ENCODE measurements at regions not wholly inside any gene's neighbourhood (a gene's known extent, or its start where the extent isn't known, plus 50 kb on each side); places are given as distances from the start of the nearest gene placed in this dataset.

DNA sequence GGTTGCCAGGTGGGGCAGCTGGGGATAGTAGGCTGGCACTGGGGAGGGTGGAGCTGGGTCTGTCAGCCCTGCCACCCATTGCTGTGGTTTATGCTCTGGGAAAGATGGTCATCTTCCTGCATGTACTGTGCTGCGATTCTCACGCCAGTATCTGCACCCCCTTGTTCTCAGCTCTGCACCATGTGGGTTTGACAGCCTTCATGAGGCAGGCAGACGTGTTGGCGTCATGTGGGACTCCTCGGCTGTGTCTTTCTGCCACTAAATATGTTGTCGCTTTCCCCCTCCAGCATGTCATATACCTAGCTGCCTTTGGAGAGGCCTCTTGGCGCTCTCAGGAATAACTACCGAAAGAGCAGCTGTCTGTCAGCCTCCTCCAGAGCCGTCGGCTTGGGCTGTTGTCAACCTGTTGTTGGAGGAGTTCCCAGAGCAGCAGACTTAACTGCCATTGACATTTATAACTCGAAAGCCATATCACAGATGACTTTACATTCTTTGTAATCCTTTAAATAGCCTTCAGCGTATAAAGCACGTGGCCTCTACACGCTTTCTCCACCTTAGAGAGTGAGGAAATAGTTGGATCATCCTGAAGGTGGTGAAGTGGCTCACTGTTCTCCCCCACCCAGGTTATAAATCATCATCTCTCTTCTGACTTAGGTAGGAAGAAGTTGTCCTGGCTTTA, 80.4 kb upstream of the MGAT5 start (continued):
- no peak for TF ChIP-seq RNF2 (IDR thresholded peaks at IDR 0.05; ENCODE audit: borderline replicate concordance, low read depth, low read length, missing control alignments, poor library complexity, severe bottlenecking)
- TF ChIP-seq POLR2AphosphoS5 (IDR thresholded peaks at IDR 0.05; ENCODE audit: low read depth, low read length) = no peak
- TF ChIP-seq ASH2L (IDR thresholded peaks at IDR 0.05; ENCODE audit: low read length) = no peak
- no peak for TF ChIP-seq SAP30 (IDR thresholded peaks at IDR 0.05; ENCODE audit: insufficient read depth, insufficient replicate concordance, low read length)
- no peak for TF ChIP-seq SP1 (IDR thresholded peaks at IDR 0.05; ENCODE audit: low read depth, low read length)
- TF ChIP-seq KDM1A (IDR thresholded peaks at IDR 0.05; ENCODE audit: borderline replicate concordance, low read length) = no peak
- TF ChIP-seq RAD21 (IDR thresholded peaks at IDR 0.05 in 1 of 2, conservative IDR thresholded peaks at IDR 0.05 in 1 of 2; ENCODE audit: low read depth in 2 of 2, low read length in 2 of 2) = no peak

Measured in H1 (cell line).